ENCODE measurements at regions not wholly inside any gene's neighbourhood (a gene's known extent, or its start where the extent isn't known, plus 50 kb on each side); places are given as distances from the start of the nearest gene placed in this dataset.

- TF ChIP-seq EP300 (IDR thresholded peaks at IDR 0.05) (no peak), HOXA7 (CRISPR knock-in tag; IDR thresholded peaks at IDR 0.05) (no peak), CTCF (IDR thresholded peaks at IDR 0.05) (no peak), MAZ (IDR thresholded peaks at IDR 0.05; ENCODE audit: borderline replicate concordance, low read depth, low read length) (no peak), POLR2A (IDR thresholded peaks at IDR 0.05; ENCODE audit: low read length) (no peak), MYC (IDR thresholded peaks at IDR 0.05; ENCODE audit: borderline replicate concordance, low read length) (no peak), RFX5 (IDR thresholded peaks at IDR 0.05) (no peak), MAFK (IDR thresholded peaks at IDR 0.05; ENCODE audit: partially characterized antibody) (no peak), TP53 (CRISPR knock-in tag; IDR thresholded peaks at IDR 0.05) (no peak), RNF2 (IDR thresholded peaks at IDR 0.05; ENCODE audit: borderline replicate concordance, low read depth) (no peak)
These were observed 201.9 kb downstream of the WNT5A start for GRCh38 chr3:55285156-55285555.
